ENCODE measurements at regions not wholly inside any gene's neighbourhood (a gene's known extent, or its start where the extent isn't known, plus 50 kb on each side); places are given as distances from the start of the nearest gene placed in this dataset.

DNA sequence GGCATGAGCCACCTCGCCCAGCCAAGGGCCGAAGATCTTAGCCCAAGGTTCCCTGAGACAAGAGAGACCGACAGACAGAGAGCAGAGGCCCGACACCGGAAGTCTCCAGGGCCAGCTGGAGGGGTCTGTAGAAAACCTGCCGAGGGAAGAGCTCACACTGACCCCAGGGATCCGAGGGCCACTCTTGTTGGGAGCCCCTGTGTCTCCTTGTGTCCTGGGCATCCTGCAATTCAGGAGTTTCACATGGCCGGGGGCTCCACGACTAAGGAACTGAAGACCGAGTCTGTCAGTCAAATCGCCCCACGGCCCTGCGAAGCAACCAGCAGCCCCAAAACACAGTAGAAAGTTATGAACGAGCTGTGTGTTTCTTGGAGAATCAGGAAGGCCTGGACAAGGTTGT is 1482.0 kb downstream of the BRD1 start:
- no peak overlapping the region for H3K27ac ChIP-seq (ENCODE audit: extremely low read length, insufficient read depth, low read length)
- TF ChIP-seq ZSCAN9 (CRISPR knock-in tag; IDR thresholded peaks at IDR 0.05; ENCODE audit: borderline replicate concordance) (no peak), ZNF777 (CRISPR knock-in tag; IDR thresholded peaks at IDR 0.05) (no peak), PHF5A (CRISPR knock-in tag; IDR thresholded peaks at IDR 0.05; ENCODE audit: low read depth, unreplicated experiment) (no peak), PAX8 (CRISPR knock-in tag; IDR thresholded peaks at IDR 0.05; ENCODE audit: borderline replicate concordance) (no peak), TP53 (CRISPR knock-in tag; conservative IDR thresholded peaks at IDR 0.05) (no peak), NFE2L1 (CRISPR knock-in tag; IDR thresholded peaks at IDR 0.05; ENCODE audit: borderline replicate concordance) (no peak), HMGA1 (CRISPR knock-in tag; conservative IDR thresholded peaks at IDR 0.05) (no peak), ZNF333 (CRISPR knock-in tag; IDR thresholded peaks at IDR 0.05; ENCODE audit: borderline replicate concordance) (no peak), U2AF1 (optimal IDR thresholded peaks at IDR 0.05; ENCODE audit: low read depth, low read length) (no peak), PRDM4 (CRISPR knock-in tag; IDR thresholded peaks at IDR 0.05; ENCODE audit: borderline replicate concordance) (no peak), ZNF710 (CRISPR knock-in tag; IDR thresholded peaks at IDR 0.05; ENCODE audit: borderline replicate concordance) (no peak), TAF1 (CRISPR knock-in tag; IDR thresholded peaks at IDR 0.05) (no peak)
- TF ChIP-seq, protein P1, sequence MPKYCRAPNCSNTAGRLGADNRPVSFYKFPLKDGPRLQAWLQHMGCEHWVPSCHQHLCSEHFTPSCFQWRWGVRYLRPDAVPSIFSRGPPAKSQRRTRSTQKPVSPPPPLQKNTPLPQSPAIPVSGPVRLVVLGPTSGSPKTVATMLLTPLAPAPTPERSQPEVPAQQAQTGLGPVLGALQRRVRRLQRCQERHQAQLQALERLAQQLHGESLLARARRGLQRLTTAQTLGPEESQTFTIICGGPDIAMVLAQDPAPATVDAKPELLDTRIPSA (CRISPR knock-in tag; IDR thresholded peaks at IDR 0.05; ENCODE audit: borderline replicate concordance): no peak
- H3K36me3 ChIP-seq (replicated peaks in 1 of 2; ENCODE audit: control insufficient read depth in 1 of 2, insufficient read depth in 2 of 2, low read length in 2 of 2): no peaks in the 10 kb centered on the region
- no peak for ATAC-seq
- CTCF ChIA-PET (ENCODE audit: low intra/inter-chr PET ratio, low total read pairs): no interaction called here
- intact Hi-C loops (cut with micrococcal nuclease; ENCODE audit: unreplicated experiment) (no loop called here), in situ Hi-C loops (cut with HindIII; ENCODE audit: extremely low pct_ligation_motif_present, low pct_unique_long_range_greater_than_20kb) (no loop called here)
- peaks cover 15 to 65% of the 10 kb centered on the region in 2 experiments; a peak in 3 of 5 replicates for H3K27me3 ChIP-seq (ENCODE audit: control insufficient read depth in 1 of 2, insufficient read depth in 2 of 2, low read length in 2 of 2)
- no peak overlapping the region for H3K9ac ChIP-seq (ENCODE audit: insufficient read depth, low read depth, low read length)
- WGBS (ENCODE audit: low lambda C conversion rate): 12% methylated on average over 9 of the region's 14 CpGs
- no peak overlapping the region for H3K4me3 ChIP-seq (replicated peaks in 1 of 3; ENCODE audit: insufficient read depth in 1 of 3, low read depth in 2 of 3, low read length in 3 of 3)
- BruUV-seq (replicated peaks): no TSS peak
- no peak overlapping the region for H2AFZ ChIP-seq (ENCODE audit: low read length)
- no peaks in the 10 kb centered on the region for H3K4me1 ChIP-seq (ENCODE audit: insufficient read depth, low read length)
- H3K79me2 ChIP-seq (ENCODE audit: insufficient read depth, low read length): no peaks in the 10 kb centered on the region
- H3K9me3 ChIP-seq (ENCODE audit: low read length): no peaks in the 10 kb centered on the region
- POLR2A ChIA-PET: no interaction called here
- H3K4me2 ChIP-seq (ENCODE audit: low read depth, low read length): no peak overlapping the region
- no peak for FAIRE-seq
- no peak for DNase-seq (ENCODE audit: low spot score)
- no peaks in the 10 kb centered on the region for H4K20me1 ChIP-seq (ENCODE audit: insufficient read depth, low read length)

Data from HepG2 (cell line).